ENCODE measurements at regions not wholly inside any gene's neighbourhood (a gene's known extent, or its start where the extent isn't known, plus 50 kb on each side); places are given as distances from the start of the nearest gene placed in this dataset.

DNA sequence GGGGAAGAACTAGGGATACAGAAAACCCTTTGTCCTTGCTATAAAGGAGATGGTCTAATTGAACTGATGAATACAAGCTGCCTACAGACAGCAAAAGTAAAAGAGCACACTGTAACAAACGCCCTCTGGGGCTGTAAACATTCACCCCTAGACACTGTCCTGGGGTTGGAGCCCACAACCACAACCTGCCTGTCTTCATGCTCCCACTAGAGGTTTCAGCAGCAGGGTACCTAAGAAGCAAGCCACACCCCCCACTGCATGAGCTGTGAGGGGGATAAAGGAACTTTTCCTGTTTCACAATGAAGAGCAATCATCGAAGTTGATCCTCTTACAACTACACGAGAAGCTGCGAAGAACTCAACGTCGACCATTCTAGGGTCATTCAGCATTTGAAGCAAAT, 90.5 kb upstream of the LUZP2 start:
- H3K4me1 Mint-ChIP-seq: no peaks in the 10 kb centered on the region
- no peak overlapping the region for H3K4me3 Mint-ChIP-seq
- H3K27ac Mint-ChIP-seq: no peak overlapping the region
- no peaks in the 10 kb centered on the region for H3K9me3 Mint-ChIP-seq
- no peaks in the 10 kb centered on the region for H3K27me3 Mint-ChIP-seq (ENCODE audit: low read depth)
- TF ChIP-seq, protein P1, sequence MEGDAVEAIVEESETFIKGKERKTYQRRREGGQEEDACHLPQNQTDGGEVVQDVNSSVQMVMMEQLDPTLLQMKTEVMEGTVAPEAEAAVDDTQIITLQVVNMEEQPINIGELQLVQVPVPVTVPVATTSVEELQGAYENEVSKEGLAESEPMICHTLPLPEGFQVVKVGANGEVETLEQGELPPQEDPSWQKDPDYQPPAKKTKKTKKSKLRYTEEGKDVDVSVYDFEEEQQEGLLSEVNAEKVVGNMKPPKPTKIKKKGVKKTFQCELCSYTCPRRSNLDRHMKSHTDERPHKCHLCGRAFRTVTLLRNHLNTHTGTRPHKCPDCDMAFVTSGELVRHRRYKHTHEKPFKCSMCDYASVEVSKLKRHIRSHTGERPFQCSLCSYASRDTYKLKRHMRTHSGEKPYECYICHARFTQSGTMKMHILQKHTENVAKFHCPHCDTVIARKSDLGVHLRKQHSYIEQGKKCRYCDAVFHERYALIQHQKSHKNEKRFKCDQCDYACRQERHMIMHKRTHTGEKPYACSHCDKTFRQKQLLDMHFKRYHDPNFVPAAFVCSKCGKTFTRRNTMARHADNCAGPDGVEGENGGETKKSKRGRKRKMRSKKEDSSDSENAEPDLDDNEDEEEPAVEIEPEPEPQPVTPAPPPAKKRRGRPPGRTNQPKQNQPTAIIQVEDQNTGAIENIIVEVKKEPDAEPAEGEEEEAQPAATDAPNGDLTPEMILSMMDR (IDR thresholded peaks at IDR 0.05; ENCODE audit: unreplicated experiment in 3 of 3): no peak
- H3K36me3 Mint-ChIP-seq (ENCODE audit: low read depth): no peaks in the 10 kb centered on the region

DNA sequence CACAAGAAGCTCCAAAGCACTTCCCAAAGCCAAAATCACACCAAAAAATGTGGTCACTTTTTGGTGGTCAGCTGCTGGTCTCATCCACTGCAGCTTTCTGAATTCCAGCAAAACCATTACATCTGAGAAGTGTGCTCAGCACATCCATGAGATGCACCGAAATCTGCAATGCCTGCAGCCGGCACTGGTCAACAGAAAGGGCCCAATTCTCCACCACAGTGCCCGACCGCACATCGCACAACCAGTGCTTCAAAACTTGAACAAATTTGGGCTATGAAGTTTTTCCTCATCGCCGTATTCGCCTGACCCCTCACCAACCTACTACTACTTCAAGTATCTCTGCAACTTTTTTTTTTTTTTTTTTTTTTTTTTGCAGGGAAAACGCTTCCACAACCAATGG, 89.9 kb upstream of the LUZP2 start:
- TF ChIP-seq, protein P1 (IDR thresholded peaks at IDR 0.05; ENCODE audit: unreplicated experiment in 3 of 3): no peak
- no peak overlapping the region for H3K27ac Mint-ChIP-seq
- no peaks in the 10 kb centered on the region for H3K27me3 Mint-ChIP-seq (ENCODE audit: low read depth)
- no peaks in the 10 kb centered on the region for H3K36me3 Mint-ChIP-seq (ENCODE audit: low read depth)
- H3K4me1 Mint-ChIP-seq: no peaks in the 10 kb centered on the region
- H3K9me3 Mint-ChIP-seq: no peaks in the 10 kb centered on the region
- H3K4me3 Mint-ChIP-seq: no peak overlapping the region

DNA sequence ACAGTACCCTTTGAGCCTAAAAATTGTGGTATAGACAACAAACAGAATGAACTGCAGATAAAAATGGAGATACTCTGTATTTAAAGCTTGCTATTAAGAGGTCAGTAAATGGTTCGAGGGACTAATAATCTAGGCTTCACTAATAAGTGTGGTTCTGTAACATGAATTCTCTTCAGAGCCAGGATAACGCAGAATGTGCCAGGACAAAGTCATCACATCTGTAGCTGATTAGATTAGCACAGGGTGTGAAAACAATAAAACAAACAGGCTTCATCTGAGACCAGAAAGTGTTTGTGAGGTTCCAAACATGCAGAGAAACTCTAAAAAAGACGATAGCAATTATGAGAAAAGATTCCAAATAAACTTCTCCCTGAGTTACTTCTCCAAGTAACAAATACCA, 89.1 kb upstream of the LUZP2 start:
- Mint-ChIP-seq H3K4me3 (no peak overlapping the region), H3K27ac (no peak overlapping the region), H3K27me3 (ENCODE audit: low read depth) (no peaks in the 10 kb centered on the region), H3K9me3 (no peaks in the 10 kb centered on the region), H3K36me3 (ENCODE audit: low read depth) (no peaks in the 10 kb centered on the region), H3K4me1 (no peaks in the 10 kb centered on the region)
- TF ChIP-seq, protein P1 (IDR thresholded peaks at IDR 0.05; ENCODE audit: unreplicated experiment in 3 of 3): no peak

DNA sequence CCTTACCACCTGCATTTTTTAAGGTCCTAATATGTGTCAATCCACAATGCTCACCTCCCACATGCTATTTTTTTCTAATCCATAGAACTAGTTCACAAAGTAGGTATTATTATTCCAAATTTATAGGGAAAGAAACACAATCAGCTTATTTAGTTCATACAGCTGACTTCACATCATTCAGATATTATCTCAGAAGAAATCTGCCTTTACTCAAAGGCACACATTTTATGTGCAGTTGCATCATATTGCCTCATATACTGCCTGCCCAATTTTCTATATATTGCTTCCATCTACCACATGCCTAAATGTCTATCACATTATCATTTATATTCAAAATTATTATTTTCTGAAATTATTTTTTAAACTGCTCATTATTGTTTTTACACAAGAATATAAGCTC, 88.7 kb upstream of the LUZP2 start:
- no peaks in the 10 kb centered on the region for H3K36me3 Mint-ChIP-seq (ENCODE audit: low read depth)
- H3K4me1 Mint-ChIP-seq: no peaks in the 10 kb centered on the region
- TF ChIP-seq, protein P1 (IDR thresholded peaks at IDR 0.05; ENCODE audit: unreplicated experiment in 3 of 3): no peak
- no peak overlapping the region for H3K4me3 Mint-ChIP-seq
- H3K27me3 Mint-ChIP-seq (ENCODE audit: low read depth): no peaks in the 10 kb centered on the region
- H3K27ac Mint-ChIP-seq: no peak overlapping the region
- H3K9me3 Mint-ChIP-seq: no peaks in the 10 kb centered on the region

DNA sequence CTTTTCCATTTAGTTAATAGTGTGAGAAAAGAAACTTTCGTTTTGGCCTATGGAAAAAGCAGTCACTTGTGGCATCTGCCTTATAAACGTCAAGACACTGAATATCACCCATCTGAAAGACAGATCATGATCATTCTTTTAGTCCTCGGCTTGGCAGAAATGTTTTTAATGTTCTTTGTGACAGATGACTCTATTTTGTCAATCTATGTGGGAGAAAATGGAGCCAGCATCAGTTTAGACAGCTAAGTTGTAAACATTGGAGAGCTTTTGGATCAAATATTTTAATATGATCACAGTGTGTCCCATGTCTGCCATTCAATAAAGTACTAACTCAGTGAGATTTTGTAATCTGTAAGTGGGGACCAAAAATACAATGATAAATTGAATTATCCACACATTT, 85.1 kb upstream of the LUZP2 start:
- Mint-ChIP-seq H3K9me3 (peaks cover 2% of the 10 kb centered on the region), H3K4me1 (no peaks in the 10 kb centered on the region), H3K27me3 (ENCODE audit: low read depth) (no peaks in the 10 kb centered on the region), H3K4me3 (no peak overlapping the region), H3K27ac (no peak overlapping the region), H3K36me3 (ENCODE audit: low read depth) (no peaks in the 10 kb centered on the region)
- TF ChIP-seq, protein P1 (IDR thresholded peaks at IDR 0.05; ENCODE audit: unreplicated experiment in 3 of 3): no peak

DNA sequence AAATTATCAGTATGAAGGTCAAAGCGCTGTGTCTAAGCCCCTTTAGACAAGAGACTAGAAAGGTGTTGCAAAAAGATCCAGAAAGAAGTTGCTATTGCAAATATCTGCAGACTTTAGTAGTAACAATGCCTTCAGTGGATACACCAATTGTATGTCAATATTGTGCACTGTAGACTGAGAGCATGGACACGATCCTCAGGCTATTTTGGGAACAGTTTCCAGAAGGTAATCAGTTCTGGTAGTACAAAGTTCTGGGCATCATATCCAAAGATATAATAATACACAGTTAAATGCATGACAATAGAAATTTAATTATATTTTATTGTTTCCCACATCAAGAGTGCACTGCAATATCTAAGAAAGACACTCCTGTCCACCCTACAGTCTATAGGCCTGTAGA, 84.1 kb upstream of the LUZP2 start:
- Mint-ChIP-seq H3K4me3 (no peak overlapping the region), H3K9me3 (peaks cover 2% of the 10 kb centered on the region), H3K4me1 (no peaks in the 10 kb centered on the region), H3K36me3 (ENCODE audit: low read depth) (no peaks in the 10 kb centered on the region), H3K27ac (no peak overlapping the region), H3K27me3 (ENCODE audit: low read depth) (no peaks in the 10 kb centered on the region)
- TF ChIP-seq, protein P1 (IDR thresholded peaks at IDR 0.05; ENCODE audit: unreplicated experiment in 3 of 3): no peak
